ENCODE measurements at regions not wholly inside any gene's neighbourhood (a gene's known extent, or its start where the extent isn't known, plus 50 kb on each side); places are given as distances from the start of the nearest gene placed in this dataset.

DNA sequence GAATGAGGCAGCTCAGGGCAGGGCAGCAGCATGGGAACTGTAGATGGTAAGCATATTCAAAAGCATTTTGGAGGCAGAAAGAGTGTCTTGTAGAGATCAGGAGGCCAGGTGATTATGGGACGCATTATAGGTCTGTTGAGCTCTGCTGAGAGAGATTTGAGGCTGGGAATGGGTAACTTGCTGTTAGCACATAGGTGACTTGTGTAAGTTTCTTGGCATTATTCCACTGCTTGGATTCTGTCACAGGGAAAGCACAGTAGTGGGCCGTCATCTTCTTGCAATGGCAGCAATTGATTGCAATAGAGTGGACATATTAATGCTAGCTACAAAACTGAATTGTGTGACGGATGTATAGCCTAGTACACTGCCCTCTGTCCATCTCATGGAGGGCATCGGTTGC lies 434.3 kb upstream of the IGFBP3 start:
- TF ChIP-seq, protein P1, sequence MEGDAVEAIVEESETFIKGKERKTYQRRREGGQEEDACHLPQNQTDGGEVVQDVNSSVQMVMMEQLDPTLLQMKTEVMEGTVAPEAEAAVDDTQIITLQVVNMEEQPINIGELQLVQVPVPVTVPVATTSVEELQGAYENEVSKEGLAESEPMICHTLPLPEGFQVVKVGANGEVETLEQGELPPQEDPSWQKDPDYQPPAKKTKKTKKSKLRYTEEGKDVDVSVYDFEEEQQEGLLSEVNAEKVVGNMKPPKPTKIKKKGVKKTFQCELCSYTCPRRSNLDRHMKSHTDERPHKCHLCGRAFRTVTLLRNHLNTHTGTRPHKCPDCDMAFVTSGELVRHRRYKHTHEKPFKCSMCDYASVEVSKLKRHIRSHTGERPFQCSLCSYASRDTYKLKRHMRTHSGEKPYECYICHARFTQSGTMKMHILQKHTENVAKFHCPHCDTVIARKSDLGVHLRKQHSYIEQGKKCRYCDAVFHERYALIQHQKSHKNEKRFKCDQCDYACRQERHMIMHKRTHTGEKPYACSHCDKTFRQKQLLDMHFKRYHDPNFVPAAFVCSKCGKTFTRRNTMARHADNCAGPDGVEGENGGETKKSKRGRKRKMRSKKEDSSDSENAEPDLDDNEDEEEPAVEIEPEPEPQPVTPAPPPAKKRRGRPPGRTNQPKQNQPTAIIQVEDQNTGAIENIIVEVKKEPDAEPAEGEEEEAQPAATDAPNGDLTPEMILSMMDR (IDR thresholded peaks at IDR 0.05) = no peak
- no peak for TF ChIP-seq POLR2A (IDR thresholded peaks at IDR 0.05)

Measured in adrenal gland (tissue), 5 donors.